ENCODE measurements at regions not wholly inside any gene's neighbourhood (a gene's known extent, or its start where the extent isn't known, plus 50 kb on each side); places are given as distances from the start of the nearest gene placed in this dataset.
A peak's percentile ranks its signal among the peaks of the same experiment; 100 is the strongest.

DNA sequence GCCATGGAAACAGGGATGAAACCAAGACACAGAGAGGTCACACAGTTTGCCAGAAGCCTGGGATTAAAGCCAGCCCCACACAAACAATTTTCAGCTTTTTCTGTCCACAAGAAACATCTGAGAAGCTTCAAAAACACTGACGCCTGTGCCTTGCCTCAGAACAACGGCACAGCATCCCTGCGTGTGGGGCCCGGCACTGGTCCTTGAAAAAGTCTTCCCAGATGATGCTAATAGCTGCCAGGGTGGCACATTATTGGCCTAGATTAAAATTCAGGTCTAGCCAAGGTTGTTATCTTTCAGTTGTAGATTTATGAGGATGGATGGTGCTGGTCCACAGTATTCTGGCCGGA is 321.4 kb downstream of the HAPSTR1 start:
- DNase-seq (ENCODE audit: low spot score), result no peak

- no peak for DNase-seq (ENCODE audit: low spot score)
Observed at GRCh38 chr16:9415545-9415944, 324.1 kb downstream of the HAPSTR1 start.

DNA sequence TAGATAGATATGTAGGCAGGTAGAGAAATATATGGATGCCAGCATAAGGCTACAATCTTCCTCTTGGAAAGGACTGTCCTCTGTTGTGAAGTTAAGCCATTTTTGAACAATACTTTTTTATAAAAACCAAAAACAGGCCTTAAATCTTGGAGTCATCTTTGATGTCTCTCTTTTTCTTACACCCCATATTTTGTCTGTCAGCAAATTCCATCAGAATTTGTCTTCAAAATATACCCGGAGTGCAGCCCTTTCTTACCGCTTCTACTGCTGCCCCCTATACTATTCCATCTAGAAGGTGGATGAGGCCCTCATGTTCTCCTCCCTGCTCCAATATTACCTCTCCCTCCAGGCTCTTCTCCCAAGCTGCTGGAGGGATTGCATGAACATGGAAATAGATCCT is 326.5 kb downstream of the HAPSTR1 start:
- no peak for DNase-seq (ENCODE audit: low spot score)

DNA sequence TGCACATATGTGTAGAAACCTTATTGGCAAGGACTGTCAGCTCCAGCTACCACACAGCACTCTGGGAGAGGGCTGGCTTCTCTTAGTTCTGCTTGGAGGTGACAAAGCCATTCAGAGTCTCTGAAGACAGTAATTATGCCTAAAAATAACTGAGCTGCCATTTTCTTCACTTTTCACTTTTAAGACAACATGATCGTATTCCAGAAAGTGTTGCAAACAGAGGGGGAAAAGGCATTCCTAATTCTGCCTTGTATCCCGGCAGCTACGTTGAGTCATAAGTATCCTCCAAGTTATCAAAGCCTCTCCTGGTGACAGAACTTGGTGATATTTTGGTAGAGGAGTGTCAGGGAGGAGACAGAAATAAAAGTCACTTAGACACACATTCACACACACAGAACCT is 327.7 kb downstream of the HAPSTR1 start:
- no peak for DNase-seq (ENCODE audit: low spot score)

- DNase-seq (ENCODE audit: low spot score), result no peak
Observed at GRCh38 chr16:9422762-9423513, 331.5 kb downstream of the HAPSTR1 start.

GRCh38 chr16:9425236-9425635 is 333.8 kb downstream of the HAPSTR1 start:
- no peak for DNase-seq (ENCODE audit: low spot score)

DNA sequence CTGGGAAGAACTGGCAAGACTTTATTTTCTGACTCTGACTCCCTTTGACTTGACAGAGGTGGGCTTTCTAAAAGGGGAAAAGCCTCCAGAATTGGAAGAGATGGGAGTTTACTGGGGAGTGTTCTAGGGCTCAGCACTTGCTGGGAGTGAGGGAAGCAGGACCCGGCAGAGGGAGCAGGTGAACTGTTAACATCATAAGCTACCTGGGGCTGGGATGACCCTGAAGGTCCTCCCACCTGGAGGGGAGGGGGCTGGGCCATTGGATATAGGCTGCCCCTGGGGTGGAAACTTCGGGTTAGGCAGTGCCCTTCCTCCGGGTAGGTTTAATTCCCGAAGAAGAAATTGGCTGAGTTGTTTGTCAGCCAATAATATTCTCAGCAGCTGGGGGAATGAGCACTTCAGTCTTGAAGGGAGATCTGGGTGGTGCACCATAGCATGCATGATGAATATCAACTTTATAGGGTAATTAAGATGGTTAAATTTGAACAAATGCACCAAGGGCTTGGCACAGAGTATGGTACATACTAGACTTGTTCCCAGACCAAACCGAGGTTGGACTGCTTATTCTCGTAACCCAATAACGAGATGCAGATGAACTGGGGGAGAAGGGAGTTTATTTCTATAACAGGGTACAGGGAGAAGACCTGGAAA is 337.0 kb downstream of the HAPSTR1 start:
- no peak for DNase-seq (ENCODE audit: low spot score)

DNA sequence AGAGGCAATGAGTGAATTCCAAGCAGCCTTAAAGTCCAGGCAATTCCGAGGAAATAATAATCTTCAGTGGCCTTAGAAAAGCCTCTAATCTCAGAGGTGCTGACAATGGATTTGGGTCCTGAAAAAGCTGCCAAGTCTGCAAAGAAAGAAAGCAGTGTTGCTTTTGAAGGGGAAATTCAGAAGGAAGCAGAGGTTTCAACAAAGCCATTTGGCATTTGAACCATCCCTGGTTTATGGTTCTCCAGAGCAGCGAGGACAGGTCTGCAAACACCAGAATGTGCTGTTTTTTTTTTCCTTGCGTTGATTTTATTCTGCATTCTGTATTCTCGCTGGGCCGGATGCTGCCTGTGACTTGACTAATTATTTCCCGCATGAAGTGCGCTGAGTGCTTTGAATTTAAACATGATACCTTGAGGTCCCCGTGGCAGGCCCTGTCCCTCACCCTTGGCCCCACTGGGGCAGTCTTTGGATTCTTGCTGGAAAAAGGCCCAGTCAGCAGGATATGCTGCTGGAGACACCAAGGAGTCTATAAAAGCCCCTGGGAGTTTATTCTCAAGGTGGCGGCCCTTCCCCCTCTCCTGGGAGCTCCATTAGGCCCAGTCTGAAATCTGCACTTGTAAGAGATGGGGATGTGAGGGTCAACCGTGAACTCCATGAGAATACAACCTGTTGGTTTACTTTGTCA is 338.3 kb downstream of the HAPSTR1 start:
- no peak for DNase-seq (ENCODE audit: low spot score)

DNA sequence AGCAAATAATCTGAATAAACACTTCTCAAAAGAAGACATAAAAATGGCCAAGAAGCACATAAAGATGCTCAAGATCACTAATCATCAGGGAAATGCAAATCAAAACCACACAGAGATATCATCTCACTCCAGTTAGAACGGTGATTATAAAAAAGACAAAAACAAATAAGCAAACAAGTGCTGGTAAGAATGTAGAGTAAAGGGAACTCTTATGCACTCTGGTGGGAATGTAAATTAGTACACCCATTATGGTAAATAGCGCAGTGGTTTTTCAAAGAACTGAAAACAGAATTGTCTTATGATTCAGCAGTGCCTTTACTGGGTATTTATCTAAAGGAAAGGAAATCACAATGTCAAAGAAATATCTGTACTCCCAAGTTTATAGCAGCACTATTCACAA is 343.2 kb downstream of the HAPSTR1 start:
- DNase-seq (ENCODE audit: low spot score), result peak; percentile 3

- DNase-seq (ENCODE audit: low spot score), result no peak
Observed at GRCh38 chr16:9436175-9436574, 344.7 kb downstream of the HAPSTR1 start.

- DNase-seq (ENCODE audit: low spot score), result no peak
Observed at GRCh38 chr16:9437115-9437514, 345.7 kb downstream of the HAPSTR1 start.

DNA sequence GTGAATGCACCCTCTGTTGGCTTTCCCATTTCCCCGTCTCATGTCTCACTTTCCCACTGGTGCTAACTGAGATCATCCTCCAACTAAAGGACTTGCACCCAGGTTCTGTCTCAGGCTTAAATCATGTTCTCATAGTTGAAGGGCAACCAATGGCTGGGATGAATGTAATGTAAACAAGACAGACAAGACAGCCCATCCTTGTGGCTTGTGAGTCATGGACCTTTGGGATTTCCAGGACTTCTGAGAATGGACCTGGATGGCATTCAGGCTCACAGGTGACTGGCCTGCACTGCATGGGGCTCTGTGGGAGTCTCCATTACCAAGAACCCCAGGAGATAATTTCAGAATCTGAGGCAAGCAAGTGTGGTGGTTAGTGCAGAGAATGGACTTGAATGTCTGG is 347.5 kb downstream of the HAPSTR1 start:
- DNase-seq (ENCODE audit: low spot score), result no peak

GRCh38 chr16:9441012-9441411 is 349.6 kb downstream of the HAPSTR1 start:
- no peak for DNase-seq (ENCODE audit: low spot score)

DNA sequence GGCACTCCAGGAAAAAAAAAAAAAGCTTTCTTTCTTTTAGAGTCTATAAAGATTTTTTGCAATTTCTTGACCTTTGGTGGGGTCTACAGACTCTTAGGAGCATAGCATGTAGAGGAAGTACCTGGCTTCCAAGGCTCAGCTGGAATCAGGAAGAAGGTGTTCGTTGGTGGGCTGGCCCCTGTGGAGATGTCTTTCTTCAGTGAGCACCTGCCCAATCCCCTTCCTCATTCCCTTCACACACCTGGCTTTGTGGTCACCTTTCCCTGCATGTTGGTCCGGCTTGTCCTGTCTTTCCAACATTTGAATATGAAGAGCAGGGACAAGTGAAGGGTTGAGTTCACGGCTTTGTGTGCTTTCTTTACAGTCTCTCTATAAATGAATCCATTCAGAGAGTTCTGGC is 352.4 kb downstream of the HAPSTR1 start:
- DNase-seq (ENCODE audit: low spot score), result no peak

DNA sequence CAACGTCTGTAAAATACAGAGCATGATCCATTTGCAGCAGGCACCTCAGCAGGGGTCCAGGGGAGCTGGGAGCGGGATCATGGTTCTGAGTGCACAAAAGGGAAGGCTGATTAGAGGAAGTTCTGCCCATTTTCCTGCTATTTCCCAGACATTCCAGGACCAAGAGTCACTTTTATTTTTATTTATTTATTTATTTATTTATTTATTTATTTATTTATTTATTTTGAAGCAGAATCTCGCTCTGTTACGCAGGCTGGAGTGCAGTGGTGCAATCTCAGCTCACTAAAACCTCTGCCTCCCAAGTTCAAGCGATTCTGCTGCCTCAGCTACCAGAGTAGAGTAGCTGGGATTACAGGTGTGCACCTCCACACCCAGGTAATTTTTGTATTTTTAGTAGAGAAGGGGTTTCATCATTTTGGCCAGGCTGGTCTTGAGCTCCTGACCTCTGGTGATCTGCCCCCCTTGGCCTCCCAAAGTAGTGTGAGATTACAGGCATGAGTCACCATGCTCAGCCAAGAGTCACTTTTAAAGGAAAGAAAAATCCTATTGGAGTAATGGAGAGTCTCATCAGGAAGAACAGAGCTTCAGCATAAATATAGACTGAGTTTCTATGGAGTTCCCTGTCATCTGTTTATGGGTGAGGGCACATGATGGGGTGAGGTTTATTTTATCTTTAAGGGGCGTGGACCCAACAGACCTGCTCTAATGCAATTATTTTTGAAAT is 355.2 kb downstream of the HAPSTR1 start:
- no peak for DNase-seq (ENCODE audit: low spot score)

GRCh38 chr16:9447195-9447551 is 355.7 kb downstream of the HAPSTR1 start:
- DNase-seq (ENCODE audit: low spot score), result no peak

DNA sequence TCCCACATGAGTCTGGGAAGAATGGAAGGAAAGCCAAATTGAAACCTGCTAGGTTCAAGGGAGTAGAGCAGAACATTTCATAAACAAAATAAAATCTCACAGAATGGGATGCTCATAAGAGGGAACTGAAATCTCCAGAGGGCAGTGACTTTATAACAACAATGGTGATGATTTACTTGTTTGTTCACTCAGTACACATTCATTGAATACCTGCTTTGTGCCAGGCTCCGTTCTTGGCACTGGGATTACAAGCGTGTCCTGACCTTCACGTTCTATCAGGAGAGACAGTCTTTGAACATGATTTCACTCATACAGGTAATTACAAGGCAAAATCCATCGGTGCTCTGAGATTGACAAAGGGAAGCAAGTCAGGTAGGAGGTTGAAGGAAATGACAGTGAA is 356.3 kb downstream of the HAPSTR1 start:
- DNase-seq (ENCODE audit: low spot score), result no peak

GRCh38 chr16:9449597-9449996 is 358.2 kb downstream of the HAPSTR1 start:
- DNase-seq (ENCODE audit: low spot score), result no peak

DNA sequence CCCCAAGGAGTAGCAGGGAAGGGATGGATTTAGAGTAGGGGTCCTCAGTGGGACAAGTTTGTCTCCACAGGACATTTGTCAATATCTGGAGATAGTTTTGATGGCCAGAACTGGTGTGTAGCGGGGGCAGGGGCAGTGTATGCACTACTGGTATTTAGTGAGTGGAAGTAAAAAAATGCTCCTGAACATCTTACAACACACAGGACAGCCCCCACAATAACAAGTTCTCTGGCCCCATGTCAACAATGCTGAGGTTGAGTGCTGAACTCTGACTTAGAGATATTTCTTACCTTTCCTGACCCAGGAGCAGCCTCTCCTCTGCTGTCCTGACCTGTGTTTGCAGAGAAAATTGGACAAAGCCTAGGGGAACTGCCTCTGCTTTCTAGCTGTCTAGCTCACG is 365.8 kb downstream of the HAPSTR1 start:
- no peak for DNase-seq (ENCODE audit: low spot score)

DNA sequence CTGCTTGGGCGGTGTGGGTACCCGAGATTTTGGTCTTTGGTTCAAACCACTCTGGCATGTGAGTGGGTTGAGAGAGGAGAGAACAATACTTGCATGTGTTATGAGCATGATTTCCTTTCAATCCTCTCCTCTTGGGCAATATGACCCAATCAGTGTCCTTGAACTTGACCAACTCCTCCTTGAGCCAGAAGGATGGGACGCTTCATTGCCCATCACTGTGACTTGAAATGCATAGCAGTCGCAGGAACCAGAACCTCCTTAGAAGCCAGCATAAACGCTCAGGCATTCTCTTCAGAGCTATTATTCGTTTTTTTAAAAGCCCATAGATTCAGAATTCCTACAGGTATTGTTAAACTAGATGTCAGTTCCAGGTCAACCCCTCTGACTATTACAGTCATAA is 367.4 kb downstream of the HAPSTR1 start:
- DNase-seq (ENCODE audit: low spot score), result no peak

GRCh38 chr16:9462984-9463383 is 371.5 kb downstream of the HAPSTR1 start:
- no peak for DNase-seq (ENCODE audit: low spot score)

DNA sequence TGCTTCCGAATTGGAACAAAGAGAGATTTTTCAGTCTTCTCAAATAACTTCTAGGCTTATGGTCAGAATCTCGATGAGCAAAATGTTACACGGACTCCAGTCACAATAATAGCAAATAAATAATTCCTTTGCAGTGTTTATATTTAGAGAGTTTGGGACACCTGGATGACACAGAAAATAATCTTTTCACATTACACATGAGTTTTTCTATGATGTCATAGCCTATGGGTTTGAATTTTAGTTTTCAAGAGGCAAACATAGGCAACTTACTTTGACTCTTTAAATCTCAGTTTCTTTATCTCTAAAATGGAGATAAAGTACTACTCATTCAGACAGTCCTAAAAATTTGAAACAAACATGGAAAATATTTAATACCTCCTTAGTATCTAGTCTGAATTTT is 372.0 kb downstream of the HAPSTR1 start:
- DNase-seq (ENCODE audit: low spot score), result no peak

GRCh38 chr16:9465161-9465560 is 373.7 kb downstream of the HAPSTR1 start:
- DNase-seq (ENCODE audit: low spot score), result no peak
